Mesothelial cell of epicardium (in vitro differentiated cells): ENCODE measurements at regions not wholly inside any gene's neighbourhood (a gene's known extent, or its start where the extent isn't known, plus 50 kb on each side); places are given as distances from the start of the nearest gene placed in this dataset.

Source experiments
- DNase-seq, 2 experiments: peaks; one replicate each; pipeline ENCODE4 v3.0.0; 2021; ENCODE audit warnings: low spot score in 2 of 2; ENCODE audit not compliant: unreplicated experiment in 2 of 2
- H3K27ac Mint-ChIP-seq: 2 replicates; pipeline ENCODE4 v1.8.0; 2021; ENCODE audit warnings: mixed read lengths
- H3K27me3 Mint-ChIP-seq: 2 replicates; pipeline ENCODE4 v1.8.0; 2021; ENCODE audit warnings: low read depth, mixed read lengths
- H3K36me3 Mint-ChIP-seq: 2 replicates; pipeline ENCODE4 v1.8.0; 2021; ENCODE audit warnings: mixed read lengths
- H3K4me1 Mint-ChIP-seq: 2 replicates; pipeline ENCODE4 v1.8.0; 2021; ENCODE audit warnings: mixed read lengths
- H3K4me3 Mint-ChIP-seq: 2 replicates; pipeline ENCODE4 v1.8.0; 2021; ENCODE audit warnings: mild to moderate bottlenecking, moderate library complexity, mixed read lengths
- H3K9me3 Mint-ChIP-seq: 2 replicates; pipeline ENCODE4 v1.8.0; 2021; ENCODE audit warnings: mixed read lengths
- CTCF ChIP-seq: fragments of 200-600 bp; sonication (generic); IDR thresholded peaks from one replicate; pipeline ENCODE4 v1.5.0; 2021; ENCODE audit warnings: antibody characterized with exemption; ENCODE audit not compliant: unreplicated experiment

- H3K9me3 Mint-ChIP-seq = no peaks in the 10 kb centered on the region
- no peaks in the 10 kb centered on the region for H3K36me3 Mint-ChIP-seq
- no peak overlapping the region for H3K27ac Mint-ChIP-seq
- H3K27me3 Mint-ChIP-seq = peaks cover 8% of the 10 kb centered on the region
- peaks cover 2% of the 10 kb centered on the region for H3K4me1 Mint-ChIP-seq
- TF ChIP-seq CTCF = no peak
- H3K4me3 Mint-ChIP-seq = no peak overlapping the region
- DNase-seq = no peak
Measured at GRCh38 chr9:31100311-31100710, 1284.1 kb upstream of the ACO1 start.

DNA sequence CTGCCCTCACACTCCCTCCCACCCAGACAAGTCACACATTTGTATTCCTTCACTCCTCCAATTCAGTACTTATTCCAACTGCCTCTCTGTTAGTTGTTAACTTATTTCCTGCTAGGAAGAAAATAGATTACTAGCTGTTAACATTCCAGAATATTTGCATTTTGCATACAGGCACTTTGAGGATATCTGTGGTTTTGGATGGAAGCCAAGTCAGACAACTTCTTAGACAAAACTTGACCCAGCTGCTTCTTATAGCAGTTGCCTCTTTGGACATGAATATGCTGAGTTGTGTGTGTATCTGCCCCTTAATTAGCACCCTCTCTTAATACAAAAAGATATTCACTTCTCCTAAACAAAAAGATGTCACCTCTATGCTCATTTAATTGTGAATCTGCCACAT is 1280.6 kb upstream of the ACO1 start:
- no peak for TF ChIP-seq CTCF
- H3K36me3 Mint-ChIP-seq = no peaks in the 10 kb centered on the region
- no peak overlapping the region for H3K4me3 Mint-ChIP-seq
- H3K9me3 Mint-ChIP-seq = no peaks in the 10 kb centered on the region
- DNase-seq = no peak
- H3K4me1 Mint-ChIP-seq = peaks cover 2% of the 10 kb centered on the region
- H3K27me3 Mint-ChIP-seq = peaks cover 5% of the 10 kb centered on the region
- H3K27ac Mint-ChIP-seq = no peak overlapping the region

- DNase-seq = no peak
- no peak overlapping the region for H3K27ac Mint-ChIP-seq
- no peak overlapping the region for H3K4me3 Mint-ChIP-seq
- H3K36me3 Mint-ChIP-seq = no peaks in the 10 kb centered on the region
- H3K4me1 Mint-ChIP-seq = peaks cover 2% of the 10 kb centered on the region
- TF ChIP-seq CTCF = no peak
- H3K27me3 Mint-ChIP-seq = peaks cover 5% of the 10 kb centered on the region
- no peaks in the 10 kb centered on the region for H3K9me3 Mint-ChIP-seq
Measured at GRCh38 chr9:31104249-31104648, 1280.2 kb upstream of the ACO1 start.

DNA sequence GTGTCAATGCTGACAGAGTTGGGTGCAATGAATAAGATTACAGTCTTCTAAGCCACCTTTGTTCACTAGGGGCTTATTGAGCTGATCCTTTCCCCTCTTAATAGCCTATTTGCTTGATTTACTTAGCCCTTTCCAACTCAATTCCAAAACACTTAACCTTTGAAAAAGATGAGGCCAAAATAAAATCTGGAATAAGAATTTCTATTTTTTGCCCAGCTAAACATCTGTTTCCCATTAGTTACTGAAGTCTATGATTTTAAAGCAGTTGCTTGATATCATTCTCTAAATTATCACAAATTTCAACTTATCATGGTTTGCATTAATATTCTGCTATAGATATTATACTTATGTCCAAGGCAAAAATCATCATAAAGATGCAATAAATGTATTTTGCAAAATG is 1272.0 kb upstream of the ACO1 start:
- no peak overlapping the region for H3K27ac Mint-ChIP-seq
- H3K27me3 Mint-ChIP-seq = peaks cover 17% of the 10 kb centered on the region
- no peak for DNase-seq
- H3K9me3 Mint-ChIP-seq = no peaks in the 10 kb centered on the region
- no peaks in the 10 kb centered on the region for H3K36me3 Mint-ChIP-seq
- no peaks in the 10 kb centered on the region for H3K4me1 Mint-ChIP-seq
- TF ChIP-seq CTCF = no peak
- no peak overlapping the region for H3K4me3 Mint-ChIP-seq

DNA sequence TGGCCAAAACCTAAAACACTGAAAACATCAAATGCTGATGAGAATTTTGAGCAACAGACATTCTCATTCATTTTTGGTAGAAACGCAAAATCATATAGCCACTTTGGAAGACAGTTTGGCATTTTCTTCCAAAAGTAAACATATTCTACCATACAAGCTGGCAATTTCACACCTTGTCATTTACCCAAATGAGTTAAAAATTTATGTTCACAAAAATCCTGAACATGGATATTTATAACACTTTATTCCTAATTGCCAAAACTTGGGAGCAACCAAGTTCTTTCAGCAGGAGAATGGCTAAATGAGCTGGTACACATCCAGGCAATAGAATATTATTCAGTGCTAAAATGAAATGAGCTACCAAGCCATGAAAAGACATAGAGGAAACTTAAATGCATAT is 1270.1 kb upstream of the ACO1 start:
- Mint-ChIP-seq H3K4me3 (no peak overlapping the region), H3K27me3 (peaks cover 22% of the 10 kb centered on the region), H3K27ac (no peak overlapping the region), H3K36me3 (no peaks in the 10 kb centered on the region), H3K9me3 (no peaks in the 10 kb centered on the region), H3K4me1 (no peaks in the 10 kb centered on the region)
- no peak for DNase-seq
- TF ChIP-seq CTCF = no peak

- Mint-ChIP-seq H3K36me3 (peaks cover 3% of the 10 kb centered on the region), H3K4me1 (no peaks in the 10 kb centered on the region), H3K4me3 (no peak overlapping the region), H3K27ac (no peak overlapping the region), H3K9me3 (peaks cover 22% of the 10 kb centered on the region), H3K27me3 (peaks cover 17% of the 10 kb centered on the region)
- DNase-seq = no peak
- TF ChIP-seq CTCF = peak; percentile 14
Measured at GRCh38 chr9:31119890-31120454, 1264.5 kb upstream of the ACO1 start.
